ENCODE measurements at regions not wholly inside any gene's neighbourhood (a gene's known extent, or its start where the extent isn't known, plus 50 kb on each side); places are given as distances from the start of the nearest gene placed in this dataset.

- Histone ChIP-seq H3K4me2 (ENCODE audit: insufficient read depth, low read length) (no peak overlapping the region), H4K20me1 (ENCODE audit: insufficient read depth, low read length) (no peaks in the 10 kb centered on the region), H3K4me3 (ENCODE audit: low read depth in 1 of 2, low read length in 2 of 2) (no peak overlapping the region), H3K9me3 (ENCODE audit: insufficient read depth, low read length, severe bottlenecking) (no peaks in the 10 kb centered on the region), H3K27ac (ENCODE audit: low read length) (no peak overlapping the region), H3K27me3 (ENCODE audit: insufficient read depth, low read length, poor library complexity) (no peaks in the 10 kb centered on the region), H2AFZ (ENCODE audit: low read depth, low read length) (no peak overlapping the region), H3K9ac (ENCODE audit: low read depth, low read length) (no peak overlapping the region), H3K4me1 (ENCODE audit: insufficient read depth, low read length) (no peaks in the 10 kb centered on the region), H3K36me3 (ENCODE audit: insufficient read depth, low read length) (no peaks in the 10 kb centered on the region), H3K79me2 (ENCODE audit: insufficient read depth, low read length) (no peaks in the 10 kb centered on the region)
- ATAC-seq (ENCODE audit: insufficient read depth, low read depth): no peak
- no peak for TF ChIP-seq CTCF (IDR thresholded peaks at IDR 0.05; ENCODE audit: borderline replicate concordance, extremely low read depth, low read length, poor library complexity, severe bottlenecking)
- TF ChIP-seq EZH2 (IDR thresholded peaks at IDR 0.05; ENCODE audit: borderline replicate concordance, low read depth, low read length, severe bottlenecking): no peak
- DNase-seq: no peak
Measured at GRCh38 chr3:94967196-94967595, 904.3 kb downstream of the NSUN3 start.

DNA sequence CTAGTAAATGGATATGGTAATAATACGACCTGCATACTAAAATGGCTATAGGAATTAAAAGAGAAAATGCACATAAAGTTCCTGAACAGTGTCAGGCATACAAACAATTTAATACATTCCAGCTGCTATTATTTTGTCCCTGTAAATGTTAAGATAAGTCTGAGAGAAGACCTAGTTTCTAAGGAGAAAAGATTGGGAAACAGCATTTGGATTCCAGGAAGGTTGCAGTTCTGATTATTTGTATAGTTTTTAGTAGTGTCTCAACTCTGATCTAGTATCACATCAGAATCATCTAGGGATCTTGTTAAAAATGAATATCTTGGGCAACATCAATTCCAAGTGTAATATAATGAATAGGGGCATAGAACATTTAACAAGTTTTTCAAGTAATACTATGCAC is 905.7 kb downstream of the NSUN3 start:
- H3K4me3 ChIP-seq (ENCODE audit: low read depth in 1 of 2, low read length in 2 of 2): no peak overlapping the region
- no peak for DNase-seq
- H3K27me3 ChIP-seq (ENCODE audit: insufficient read depth, low read length, poor library complexity): no peaks in the 10 kb centered on the region
- H2AFZ ChIP-seq (ENCODE audit: low read depth, low read length): no peak overlapping the region
- H3K36me3 ChIP-seq (ENCODE audit: insufficient read depth, low read length): no peaks in the 10 kb centered on the region
- H3K4me1 ChIP-seq (ENCODE audit: insufficient read depth, low read length): no peaks in the 10 kb centered on the region
- no peak overlapping the region for H3K27ac ChIP-seq (ENCODE audit: low read length)
- no peak for TF ChIP-seq EZH2 (IDR thresholded peaks at IDR 0.05; ENCODE audit: borderline replicate concordance, low read depth, low read length, severe bottlenecking)
- no peak for TF ChIP-seq CTCF (IDR thresholded peaks at IDR 0.05; ENCODE audit: borderline replicate concordance, extremely low read depth, low read length, poor library complexity, severe bottlenecking)
- H4K20me1 ChIP-seq (ENCODE audit: insufficient read depth, low read length): no peaks in the 10 kb centered on the region
- no peaks in the 10 kb centered on the region for H3K79me2 ChIP-seq (ENCODE audit: insufficient read depth, low read length)
- no peak overlapping the region for H3K4me2 ChIP-seq (ENCODE audit: insufficient read depth, low read length)
- no peaks in the 10 kb centered on the region for H3K9me3 ChIP-seq (ENCODE audit: insufficient read depth, low read length, severe bottlenecking)
- H3K9ac ChIP-seq (ENCODE audit: low read depth, low read length): no peak overlapping the region
- no peak for ATAC-seq (ENCODE audit: insufficient read depth, low read depth)

GRCh38 chr3:94972066-94972465 is 909.2 kb downstream of the NSUN3 start:
- H3K4me1 ChIP-seq (ENCODE audit: insufficient read depth, low read length): no peaks in the 10 kb centered on the region
- DNase-seq (no peak), ATAC-seq (ENCODE audit: insufficient read depth, low read depth) (no peak)
- H3K79me2 ChIP-seq (ENCODE audit: insufficient read depth, low read length): no peaks in the 10 kb centered on the region
- no peak overlapping the region for H3K4me2 ChIP-seq (ENCODE audit: insufficient read depth, low read length)
- H2AFZ ChIP-seq (ENCODE audit: low read depth, low read length): no peak overlapping the region
- TF ChIP-seq CTCF (IDR thresholded peaks at IDR 0.05; ENCODE audit: borderline replicate concordance, extremely low read depth, low read length, poor library complexity, severe bottlenecking) (no peak), EZH2 (IDR thresholded peaks at IDR 0.05; ENCODE audit: borderline replicate concordance, low read depth, low read length, severe bottlenecking) (no peak)
- no peaks in the 10 kb centered on the region for H3K9me3 ChIP-seq (ENCODE audit: insufficient read depth, low read length, severe bottlenecking)
- no peak overlapping the region for H3K4me3 ChIP-seq (ENCODE audit: low read depth in 1 of 2, low read length in 2 of 2)
- H3K27me3 ChIP-seq (ENCODE audit: insufficient read depth, low read length, poor library complexity): no peaks in the 10 kb centered on the region
- no peak overlapping the region for H3K9ac ChIP-seq (ENCODE audit: low read depth, low read length)
- H3K27ac ChIP-seq (ENCODE audit: low read length): no peak overlapping the region
- H3K36me3 ChIP-seq (ENCODE audit: insufficient read depth, low read length): no peaks in the 10 kb centered on the region
- no peaks in the 10 kb centered on the region for H4K20me1 ChIP-seq (ENCODE audit: insufficient read depth, low read length)

- no peak for ATAC-seq (ENCODE audit: insufficient read depth, low read depth)
- no peaks in the 10 kb centered on the region for H3K9me3 ChIP-seq (ENCODE audit: insufficient read depth, low read length, severe bottlenecking)
- H4K20me1 ChIP-seq (ENCODE audit: insufficient read depth, low read length): no peaks in the 10 kb centered on the region
- H3K27ac ChIP-seq (ENCODE audit: low read length): no peak overlapping the region
- no peak overlapping the region for H3K4me2 ChIP-seq (ENCODE audit: insufficient read depth, low read length)
- no peak overlapping the region for H3K4me3 ChIP-seq (ENCODE audit: low read depth in 1 of 2, low read length in 2 of 2)
- no peaks in the 10 kb centered on the region for H3K79me2 ChIP-seq (ENCODE audit: insufficient read depth, low read length)
- no peaks in the 10 kb centered on the region for H3K4me1 ChIP-seq (ENCODE audit: insufficient read depth, low read length)
- no peak for DNase-seq
- H2AFZ ChIP-seq (ENCODE audit: low read depth, low read length): no peak overlapping the region
- no peaks in the 10 kb centered on the region for H3K36me3 ChIP-seq (ENCODE audit: insufficient read depth, low read length)
- no peak for TF ChIP-seq CTCF (IDR thresholded peaks at IDR 0.05; ENCODE audit: borderline replicate concordance, extremely low read depth, low read length, poor library complexity, severe bottlenecking)
- TF ChIP-seq EZH2 (IDR thresholded peaks at IDR 0.05; ENCODE audit: borderline replicate concordance, low read depth, low read length, severe bottlenecking): no peak
- H3K9ac ChIP-seq (ENCODE audit: low read depth, low read length): no peak overlapping the region
- H3K27me3 ChIP-seq (ENCODE audit: insufficient read depth, low read length, poor library complexity): no peaks in the 10 kb centered on the region
Measured at GRCh38 chr3:94978084-94978483, 915.2 kb downstream of the NSUN3 start.

Data from DND-41 (cell line).